GM13976 (cell line): ENCODE measurements at regions not wholly inside any gene's neighbourhood (a gene's known extent, or its start where the extent isn't known, plus 50 kb on each side); places are given as distances from the start of the nearest gene placed in this dataset.

Source experiments
- DNase-seq: peaks from one replicate; pipeline ENCODE4 v3.0.0; 2012; ENCODE audit warnings: low spot score
- CTCF ChIP-seq: IDR thresholded peaks from 2 replicates; pipeline ENCODE4 v1.5.1; 2012; ENCODE audit warnings: borderline replicate concordance, mild to moderate bottlenecking; ENCODE audit not compliant: insufficient read depth; ENCODE audit errors: extremely low read depth, missing control alignments, control extremely low read depth
- in situ Hi-C: fragments of 300-500 bp; cut with MboI; formaldehyde crosslinking; loops from one replicate; pipeline ENCODE4 v1.12.0; 2022; ENCODE audit warnings: low sequenced_read_pairs, mixed read lengths, inconsistent platforms; ENCODE audit not compliant: unreplicated experiment

GRCh38 chr14:55927028-55927427, 191.2 kb upstream of the PELI2 start:
- in situ Hi-C loops: no loop called here
- DNase-seq: no peak
- TF ChIP-seq CTCF: no peak

- TF ChIP-seq CTCF: no peak
- in situ Hi-C loops: no loop called here
- DNase-seq: no peak
Measured at GRCh38 chr14:55928276-55928675, 189.9 kb upstream of the PELI2 start.

GRCh38 chr14:55929136-55929535, 189.1 kb upstream of the PELI2 start:
- no peak for DNase-seq
- no peak for TF ChIP-seq CTCF
- in situ Hi-C loops: no loop called here

- TF ChIP-seq CTCF: no peak
- in situ Hi-C loops: no loop called here
Measured at GRCh38 chr14:55930016-55930784, 188.0 kb upstream of the PELI2 start.

GRCh38 chr14:55936691-55937090, 181.5 kb upstream of the PELI2 start:
- in situ Hi-C loops: no loop called here
- TF ChIP-seq CTCF: no peak
- DNase-seq: no peak

More at GRCh38 chr14:55930016-55930784, 188.0 kb upstream of the PELI2 start:
- no peak for DNase-seq

- TF ChIP-seq CTCF: no peak
- in situ Hi-C loops: no loop called here
- no peak for DNase-seq
Measured at GRCh38 chr14:55938249-55938791, 179.9 kb upstream of the PELI2 start.
